ENCODE measurements at regions not wholly inside any gene's neighbourhood (a gene's known extent, or its start where the extent isn't known, plus 50 kb on each side); places are given as distances from the start of the nearest gene placed in this dataset.

DNA sequence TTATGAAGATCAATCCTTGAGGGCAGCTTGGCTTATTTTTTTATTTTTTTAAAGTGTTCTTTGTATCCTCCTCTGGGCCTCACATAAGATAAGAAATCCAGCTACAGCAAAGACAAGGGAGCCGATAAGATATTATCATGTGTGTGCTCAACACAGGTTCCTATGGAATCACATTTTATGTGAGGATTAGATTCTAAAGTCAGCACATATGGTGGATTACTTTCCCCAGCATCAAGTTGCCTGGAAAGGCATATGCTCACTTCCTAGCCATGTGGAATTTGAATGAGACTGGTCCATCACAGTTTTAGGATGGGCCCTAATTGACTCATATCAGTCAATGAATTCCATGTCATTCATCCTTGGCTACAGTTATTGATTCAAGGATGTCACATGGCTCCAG, 456.9 kb upstream of the LRRC7 start:
- TF ChIP-seq, protein P1, sequence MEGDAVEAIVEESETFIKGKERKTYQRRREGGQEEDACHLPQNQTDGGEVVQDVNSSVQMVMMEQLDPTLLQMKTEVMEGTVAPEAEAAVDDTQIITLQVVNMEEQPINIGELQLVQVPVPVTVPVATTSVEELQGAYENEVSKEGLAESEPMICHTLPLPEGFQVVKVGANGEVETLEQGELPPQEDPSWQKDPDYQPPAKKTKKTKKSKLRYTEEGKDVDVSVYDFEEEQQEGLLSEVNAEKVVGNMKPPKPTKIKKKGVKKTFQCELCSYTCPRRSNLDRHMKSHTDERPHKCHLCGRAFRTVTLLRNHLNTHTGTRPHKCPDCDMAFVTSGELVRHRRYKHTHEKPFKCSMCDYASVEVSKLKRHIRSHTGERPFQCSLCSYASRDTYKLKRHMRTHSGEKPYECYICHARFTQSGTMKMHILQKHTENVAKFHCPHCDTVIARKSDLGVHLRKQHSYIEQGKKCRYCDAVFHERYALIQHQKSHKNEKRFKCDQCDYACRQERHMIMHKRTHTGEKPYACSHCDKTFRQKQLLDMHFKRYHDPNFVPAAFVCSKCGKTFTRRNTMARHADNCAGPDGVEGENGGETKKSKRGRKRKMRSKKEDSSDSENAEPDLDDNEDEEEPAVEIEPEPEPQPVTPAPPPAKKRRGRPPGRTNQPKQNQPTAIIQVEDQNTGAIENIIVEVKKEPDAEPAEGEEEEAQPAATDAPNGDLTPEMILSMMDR (IDR thresholded peaks at IDR 0.05): no peak
- no peak for TF ChIP-seq EP300 (IDR thresholded peaks at IDR 0.05)
